ENCODE measurements at regions not wholly inside any gene's neighbourhood (a gene's known extent, or its start where the extent isn't known, plus 50 kb on each side); places are given as distances from the start of the nearest gene placed in this dataset.

- intact Hi-C loops (cut with micrococcal nuclease): no loop called here
- Mint-ChIP-seq H3K27ac (no peak overlapping the region), H3K27me3 (ENCODE audit: insufficient read depth) (no peaks in the 10 kb centered on the region), H3K36me3 (ENCODE audit: low read depth) (no peaks in the 10 kb centered on the region), H3K4me1 (ENCODE audit: low read depth) (no peaks in the 10 kb centered on the region), H3K4me3 (no peak overlapping the region), H3K9me3 (no peaks in the 10 kb centered on the region)
- DNase-seq (ENCODE audit: low spot score): no peak
Observed at GRCh38 chr16:65172356-65172755, 50.5 kb upstream of the CDH11 start.
